Astrocyte of the spinal cord (primary cell): ENCODE measurements at regions not wholly inside any gene's neighbourhood (a gene's known extent, or its start where the extent isn't known, plus 50 kb on each side); places are given as distances from the start of the nearest gene placed in this dataset.

Source experiments
- DNase-seq: peaks from one replicate; pipeline ENCODE4 v3.0.0; 2011; ENCODE audit warnings: low read depth, low spot score
- H3K4me3 ChIP-seq: 2 replicates; pipeline ENCODE4 v1.5.1; 2011; ENCODE audit warnings: low read depth, mild to moderate bottlenecking, low read length, moderate library complexity
- in situ Hi-C: cut with HindIII; loops from 2 replicates; pipeline ENCODE4 v1.10.0; 2017; ENCODE audit warnings: low sequenced_read_pairs
- TF ChIP-seq, protein P1 (sequence below): IDR thresholded peaks from 2 replicates; pipeline ENCODE4 v1.5.1; 2012; ENCODE audit warnings: low read depth, mild to moderate bottlenecking, low read length, inconsistent platforms

- TF ChIP-seq, protein P1, sequence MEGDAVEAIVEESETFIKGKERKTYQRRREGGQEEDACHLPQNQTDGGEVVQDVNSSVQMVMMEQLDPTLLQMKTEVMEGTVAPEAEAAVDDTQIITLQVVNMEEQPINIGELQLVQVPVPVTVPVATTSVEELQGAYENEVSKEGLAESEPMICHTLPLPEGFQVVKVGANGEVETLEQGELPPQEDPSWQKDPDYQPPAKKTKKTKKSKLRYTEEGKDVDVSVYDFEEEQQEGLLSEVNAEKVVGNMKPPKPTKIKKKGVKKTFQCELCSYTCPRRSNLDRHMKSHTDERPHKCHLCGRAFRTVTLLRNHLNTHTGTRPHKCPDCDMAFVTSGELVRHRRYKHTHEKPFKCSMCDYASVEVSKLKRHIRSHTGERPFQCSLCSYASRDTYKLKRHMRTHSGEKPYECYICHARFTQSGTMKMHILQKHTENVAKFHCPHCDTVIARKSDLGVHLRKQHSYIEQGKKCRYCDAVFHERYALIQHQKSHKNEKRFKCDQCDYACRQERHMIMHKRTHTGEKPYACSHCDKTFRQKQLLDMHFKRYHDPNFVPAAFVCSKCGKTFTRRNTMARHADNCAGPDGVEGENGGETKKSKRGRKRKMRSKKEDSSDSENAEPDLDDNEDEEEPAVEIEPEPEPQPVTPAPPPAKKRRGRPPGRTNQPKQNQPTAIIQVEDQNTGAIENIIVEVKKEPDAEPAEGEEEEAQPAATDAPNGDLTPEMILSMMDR, result no peak
- DNase-seq, result no peak
- in situ Hi-C loops, result no loop called here
Observed at GRCh38 chr16:50954469-50954868, 196.6 kb downstream of the SALL1 start.

DNA sequence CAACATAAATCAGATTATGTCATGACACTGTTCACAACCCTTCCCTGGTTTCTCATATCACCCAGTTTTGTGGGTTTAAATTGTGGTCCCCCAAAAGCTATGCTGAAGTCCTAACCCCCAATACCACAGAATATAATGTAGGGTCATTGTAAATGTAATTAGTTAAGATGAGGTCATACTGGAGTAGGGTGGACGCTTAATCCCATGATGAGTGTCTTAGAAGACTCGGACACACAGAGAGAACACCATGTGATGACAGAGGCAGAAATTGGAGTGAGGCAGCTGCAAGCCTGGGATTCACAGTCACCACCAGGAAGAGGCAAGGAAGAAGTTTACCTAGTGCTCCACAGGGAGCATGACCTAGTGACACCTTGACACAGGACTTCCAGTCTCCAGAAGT, 197.8 kb downstream of the SALL1 start:
- TF ChIP-seq, protein P1, result no peak
- in situ Hi-C loops, result no loop called here
- no peak overlapping the region for H3K4me3 ChIP-seq
- DNase-seq, result no peak

More at GRCh38 chr16:50954469-50954868, 196.6 kb downstream of the SALL1 start:
- H3K4me3 ChIP-seq, result no peak overlapping the region

DNA sequence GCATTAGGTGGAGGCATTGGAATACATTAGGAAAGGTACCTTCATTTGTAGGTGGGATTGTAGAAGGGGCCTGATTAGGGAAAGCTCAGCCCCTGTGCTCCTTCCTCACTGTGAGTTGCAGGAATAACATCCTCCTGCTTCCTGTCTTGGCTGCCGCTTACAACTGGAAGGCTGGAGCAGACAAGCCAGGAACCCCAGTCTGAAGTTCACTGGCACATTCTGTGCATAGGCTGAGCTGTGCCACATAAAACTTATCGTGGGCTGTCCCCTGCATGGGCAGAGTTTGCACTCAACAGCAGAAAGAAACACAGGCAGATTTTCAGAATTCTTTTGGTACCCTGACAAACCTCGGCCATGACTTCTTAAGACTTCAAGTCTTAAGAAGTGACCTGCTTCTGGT, 200.1 kb downstream of the SALL1 start:
- in situ Hi-C loops, result no loop called here
- no peak for DNase-seq
- no peak overlapping the region for H3K4me3 ChIP-seq
- TF ChIP-seq, protein P1, result no peak

DNA sequence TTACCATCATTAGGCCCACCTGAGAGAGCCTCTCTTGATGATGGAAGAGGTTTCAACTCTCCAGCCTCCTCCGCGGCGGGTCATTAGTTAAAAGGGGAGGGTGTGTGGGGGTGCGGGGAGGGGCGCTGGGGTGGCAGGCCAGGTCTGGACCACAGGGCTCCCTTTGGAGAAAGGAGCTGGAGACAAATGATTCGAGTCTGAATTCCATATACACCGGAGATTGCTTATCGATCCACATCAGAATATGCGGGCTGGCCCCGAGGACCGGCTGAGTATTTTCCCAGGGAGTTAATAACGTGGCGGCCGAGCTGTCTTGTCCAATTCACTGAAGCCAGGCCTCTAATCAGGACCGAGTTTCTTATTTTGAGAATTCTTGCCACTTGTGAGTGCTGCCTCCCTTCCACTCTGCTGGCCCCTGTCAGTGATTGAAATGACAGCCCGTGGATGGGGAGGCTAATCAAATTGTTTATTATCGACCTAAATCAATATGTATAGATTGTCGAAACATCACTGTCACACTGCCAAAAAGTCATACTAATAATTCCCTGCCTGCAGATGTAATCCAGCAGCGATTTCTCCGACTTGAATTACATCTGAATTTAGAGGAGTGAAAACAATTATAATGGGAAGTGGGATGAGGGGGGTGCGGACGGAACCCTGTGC, 202.7 kb downstream of the SALL1 start:
- TF ChIP-seq, protein P1, result no peak
- no peak overlapping the region for H3K4me3 ChIP-seq
- in situ Hi-C loops, result no loop called here
- DNase-seq, result no peak

DNA sequence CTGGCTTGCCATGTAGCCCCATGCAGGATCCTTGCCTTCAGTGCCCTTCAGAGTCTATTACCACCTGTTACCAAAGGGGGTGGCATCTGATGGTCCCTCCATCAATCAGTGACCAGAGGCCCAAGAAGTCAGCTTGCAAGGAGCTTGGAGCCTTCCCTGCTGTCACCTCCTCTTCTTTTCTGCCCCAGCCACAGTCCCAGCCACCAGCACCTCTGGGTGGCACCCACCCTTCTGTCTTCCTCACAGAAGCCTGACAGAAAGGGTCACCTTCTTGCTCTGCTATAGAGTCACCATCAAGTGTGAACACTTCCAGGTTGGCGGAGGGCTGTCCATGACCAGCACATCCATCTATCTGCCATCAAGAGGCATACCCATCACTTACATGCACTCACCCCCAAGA, 203.2 kb downstream of the SALL1 start:
- in situ Hi-C loops, result no loop called here
- TF ChIP-seq, protein P1, result no peak
- DNase-seq, result no peak
- H3K4me3 ChIP-seq, result no peak overlapping the region

- DNase-seq, result no peak
- in situ Hi-C loops, result no loop called here
- TF ChIP-seq, protein P1, result no peak
Observed at GRCh38 chr16:50946606-50947005, 204.5 kb downstream of the SALL1 start.

More at GRCh38 chr16:50946606-50947005, 204.5 kb downstream of the SALL1 start:
- H3K4me3 ChIP-seq, result no peak overlapping the region
